Stimulated activated naive CD8-positive, alpha-beta T cell treated with anti-CD3 and anti-CD28 coated beads, Interleukin-15, amount 100 ng/mL, for 72 hours (primary cell): ENCODE measurements at regions not wholly inside any gene's neighbourhood (a gene's known extent, or its start where the extent isn't known, plus 50 kb on each side); places are given as distances from the start of the nearest gene placed in this dataset.
"Not testable (repeated sequence)": the region's sequence is repeated elsewhere in the genome, so short reads cannot be mapped to it uniquely, and the experiment has no call there.

ENCODE experiments used
- ATAC-seq: fragments of 150-1000 bp; cut with Tn5 transposase; 2 replicates; pipeline ENCODE4 v1.10.0; 2021; ENCODE audit warnings: mild to moderate bottlenecking, moderate library complexity
- DNase-seq, 2 donors: peaks; one replicate each; pipeline ENCODE4 v3.0.0; 2021 to 2022
- H3K27ac Mint-ChIP-seq, 2 donors: one replicate each; pipeline ENCODE4 v1.8.0; 2022; ENCODE audit warnings: mild to moderate bottlenecking in 2 of 2, mixed read lengths in 2 of 2, moderate library complexity in 2 of 2
- H3K27me3 Mint-ChIP-seq: one replicate; pipeline ENCODE4 v1.8.0; 2022; ENCODE audit warnings: mixed read lengths
- H3K4me1 Mint-ChIP-seq: one replicate; pipeline ENCODE4 v1.8.0; 2022; ENCODE audit warnings: mild to moderate bottlenecking, mixed read lengths
- H3K4me3 Mint-ChIP-seq, 2 donors: one replicate each; pipeline ENCODE4 v1.8.0; 2022; ENCODE audit warnings: mild to moderate bottlenecking in 2 of 2, mixed read lengths in 2 of 2, moderate library complexity in 1 of 2
- H3K9me3 Mint-ChIP-seq, 2 donors: one replicate each; pipeline ENCODE4 v1.8.0; 2022; ENCODE audit warnings: mixed read lengths in 2 of 2

GRCh38 chr3:188002626-188003138 lies 151.3 kb upstream of the LPP start:
- ATAC-seq (no peak), DNase-seq (no peak)
- H3K27me3 Mint-ChIP-seq, result no peaks in the 10 kb centered on the region
- H3K9me3 Mint-ChIP-seq, result peaks cover 0 to 9% of the 10 kb centered on the region in 2 donors
- H3K4me1 Mint-ChIP-seq, result peaks cover 62% of the 10 kb centered on the region
- no peak overlapping the region for H3K4me3 Mint-ChIP-seq
- H3K27ac Mint-ChIP-seq, result no peak overlapping the region

- Mint-ChIP-seq H3K9me3 (peaks cover 0 to 9% of the 10 kb centered on the region in 2 donors), H3K27me3 (no peaks in the 10 kb centered on the region), H3K4me1 (peaks cover 54% of the 10 kb centered on the region), H3K4me3 (no peak overlapping the region), H3K27ac (no peak overlapping the region)
- no peak for ATAC-seq
- no peak for DNase-seq
Observed at GRCh38 chr3:188003188-188004171, 150.5 kb upstream of the LPP start.

GRCh38 chr3:188006726-188007393 lies 147.1 kb upstream of the LPP start:
- no peak for DNase-seq
- H3K27ac Mint-ChIP-seq, result no peak overlapping the region
- H3K27me3 Mint-ChIP-seq, result no peaks in the 10 kb centered on the region
- peaks cover 26% of the 10 kb centered on the region for H3K4me1 Mint-ChIP-seq
- H3K9me3 Mint-ChIP-seq, result peaks cover 4 to 8% of the 10 kb centered on the region in 2 donors
- H3K4me3 Mint-ChIP-seq, result no peak overlapping the region
- ATAC-seq, result peak; percentile 43

GRCh38 chr3:188007897-188008296 lies 146.1 kb upstream of the LPP start:
- Mint-ChIP-seq H3K9me3 (peaks cover 4 to 8% of the 10 kb centered on the region in 2 donors), H3K4me3 (no peak overlapping the region), H3K4me1 (peaks cover 19% of the 10 kb centered on the region), H3K27me3 (no peaks in the 10 kb centered on the region), H3K27ac (no peak overlapping the region)
- ATAC-seq (no peak), DNase-seq (no peak)

GRCh38 chr3:188008582-188009213 lies 145.3 kb upstream of the LPP start:
- H3K4me3 Mint-ChIP-seq, result no peak overlapping the region
- peaks cover 13% of the 10 kb centered on the region for H3K4me1 Mint-ChIP-seq
- ATAC-seq, result no peak
- no peaks in the 10 kb centered on the region for H3K27me3 Mint-ChIP-seq
- no peak overlapping the region for H3K27ac Mint-ChIP-seq
- no peak for DNase-seq
- H3K9me3 Mint-ChIP-seq, result peaks cover 4 to 8% of the 10 kb centered on the region in 2 donors

- Mint-ChIP-seq H3K4me3 (no peak overlapping the region), H3K27ac (no peak overlapping the region), H3K27me3 (no peaks in the 10 kb centered on the region), H3K4me1 (peaks cover 13% of the 10 kb centered on the region), H3K9me3 (peaks cover 4 to 8% of the 10 kb centered on the region in 2 donors)
- no peak for ATAC-seq
- DNase-seq, result no peak
Observed at GRCh38 chr3:188010478-188010877, 143.5 kb upstream of the LPP start.

- peaks cover 6% of the 10 kb centered on the region for H3K4me1 Mint-ChIP-seq
- H3K27ac Mint-ChIP-seq, result no peak overlapping the region
- peaks cover 8% of the 10 kb centered on the region for H3K27me3 Mint-ChIP-seq
- DNase-seq (no peak), ATAC-seq (no peak)
- peaks cover 7 to 10% of the 10 kb centered on the region in 2 donors for H3K9me3 Mint-ChIP-seq
- no peak overlapping the region for H3K4me3 Mint-ChIP-seq
Observed at GRCh38 chr3:188019727-188020126, 134.2 kb upstream of the LPP start.

GRCh38 chr3:188021041-188021440 lies 132.9 kb upstream of the LPP start:
- Mint-ChIP-seq H3K27me3 (peaks cover 8% of the 10 kb centered on the region), H3K9me3 (peaks cover 6 to 7% of the 10 kb centered on the region in 2 donors), H3K4me1 (peaks cover 6% of the 10 kb centered on the region), H3K4me3 (no peak overlapping the region), H3K27ac (no peak overlapping the region)
- ATAC-seq (no peak), DNase-seq (no peak)

- Mint-ChIP-seq H3K4me1 (peaks cover 6% of the 10 kb centered on the region), H3K4me3 (no peak overlapping the region), H3K9me3 (peaks cover 5 to 7% of the 10 kb centered on the region in 2 donors), H3K27me3 (peaks cover 8% of the 10 kb centered on the region), H3K27ac (no peak overlapping the region)
- DNase-seq, result no peak
- ATAC-seq, result no peak
Observed at GRCh38 chr3:188021502-188022040, 132.4 kb upstream of the LPP start.

- not testable (repeated sequence) for H3K4me1 Mint-ChIP-seq, H3K27ac Mint-ChIP-seq, H3K27me3 Mint-ChIP-seq, DNase-seq, ATAC-seq, H3K9me3 Mint-ChIP-seq, H3K4me3 Mint-ChIP-seq
Observed at GRCh38 chr3:188022902-188023301, 131.1 kb upstream of the LPP start.

GRCh38 chr3:188025555-188025954 lies 128.4 kb upstream of the LPP start:
- H3K4me1 Mint-ChIP-seq, result peaks cover 6% of the 10 kb centered on the region
- H3K9me3 Mint-ChIP-seq, result peaks cover 5 to 7% of the 10 kb centered on the region in 2 donors
- H3K27ac Mint-ChIP-seq, result no peak overlapping the region
- no peak for DNase-seq
- ATAC-seq, result no peak
- H3K4me3 Mint-ChIP-seq, result no peak overlapping the region
- H3K27me3 Mint-ChIP-seq, result peaks cover 8% of the 10 kb centered on the region

GRCh38 chr3:188026191-188026968 lies 127.6 kb upstream of the LPP start:
- Mint-ChIP-seq H3K4me1 (peaks cover under 1% of the 10 kb centered on the region), H3K9me3 (no peaks in the 10 kb centered on the region)
- ATAC-seq, result no peak

GRCh38 chr3:188031121-188031520 lies 122.8 kb upstream of the LPP start:
- ATAC-seq, result no peak
- no peak for DNase-seq
- Mint-ChIP-seq H3K27me3 (no peaks in the 10 kb centered on the region), H3K9me3 (peaks cover 0 to 6% of the 10 kb centered on the region in 2 donors), H3K27ac (no peak overlapping the region), H3K4me3 (no peak overlapping the region), H3K4me1 (no peaks in the 10 kb centered on the region)

More at GRCh38 chr3:188026191-188026968, 127.6 kb upstream of the LPP start:
- no peak overlapping the region for H3K4me3 Mint-ChIP-seq
- no peak for DNase-seq
- H3K27me3 Mint-ChIP-seq, result no peaks in the 10 kb centered on the region
- H3K27ac Mint-ChIP-seq, result no peak overlapping the region

GRCh38 chr3:188034989-188035388 lies 119.0 kb upstream of the LPP start:
- Mint-ChIP-seq H3K4me3 (no peak overlapping the region), H3K4me1 (peaks cover 6% of the 10 kb centered on the region)
- no peak for ATAC-seq

More at GRCh38 chr3:188034989-188035388, 119.0 kb upstream of the LPP start:
- Mint-ChIP-seq H3K9me3 (peaks cover 0 to 6% of the 10 kb centered on the region in 2 donors), H3K27ac (no peak overlapping the region), H3K27me3 (no peaks in the 10 kb centered on the region)
- no peak for DNase-seq
